ENCODE measurements at regions not wholly inside any gene's neighbourhood (a gene's known extent, or its start where the extent isn't known, plus 50 kb on each side); places are given as distances from the start of the nearest gene placed in this dataset.
"Not testable (repeated sequence)": the region's sequence is repeated elsewhere in the genome, so short reads cannot be mapped to it uniquely, and the experiment has no call there.

GRCh38 chr6:25179051-25179778 is 100.0 kb upstream of the CARMIL1 start:
- DNase-seq = no peak

DNA sequence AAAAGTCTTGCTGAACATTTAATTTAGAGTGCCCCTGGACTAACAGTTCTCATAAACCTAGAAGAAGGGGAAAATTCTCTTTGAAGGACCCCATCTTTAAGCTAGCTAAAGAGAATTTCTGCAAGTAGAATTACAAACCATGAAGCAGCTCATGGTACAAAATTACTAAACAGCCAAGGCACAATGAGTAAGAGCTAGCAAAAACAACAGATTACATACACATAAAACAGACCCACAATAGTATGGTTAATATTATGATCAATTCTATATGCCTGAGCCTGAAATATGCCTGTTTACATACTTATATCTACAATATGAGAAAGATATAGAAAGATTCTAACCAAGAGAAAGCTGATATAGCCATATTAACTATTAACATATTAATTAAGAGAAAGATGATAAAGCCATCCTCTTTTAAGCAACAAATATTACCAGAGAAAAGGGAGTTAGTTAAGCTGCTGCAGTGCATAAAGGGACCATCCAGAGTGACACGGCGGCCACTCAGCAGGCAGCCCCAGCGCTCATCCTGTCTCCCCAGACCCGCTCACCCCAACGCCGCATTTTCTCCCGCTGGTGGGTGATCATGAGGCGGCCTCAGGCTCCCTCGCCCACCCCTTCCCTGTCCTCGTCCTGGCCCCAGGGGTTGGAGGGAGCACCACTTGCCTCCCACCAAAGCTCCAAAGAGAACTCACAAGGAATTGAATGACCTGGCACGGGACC is 98.4 kb upstream of the CARMIL1 start:
- no peak for DNase-seq

DNA sequence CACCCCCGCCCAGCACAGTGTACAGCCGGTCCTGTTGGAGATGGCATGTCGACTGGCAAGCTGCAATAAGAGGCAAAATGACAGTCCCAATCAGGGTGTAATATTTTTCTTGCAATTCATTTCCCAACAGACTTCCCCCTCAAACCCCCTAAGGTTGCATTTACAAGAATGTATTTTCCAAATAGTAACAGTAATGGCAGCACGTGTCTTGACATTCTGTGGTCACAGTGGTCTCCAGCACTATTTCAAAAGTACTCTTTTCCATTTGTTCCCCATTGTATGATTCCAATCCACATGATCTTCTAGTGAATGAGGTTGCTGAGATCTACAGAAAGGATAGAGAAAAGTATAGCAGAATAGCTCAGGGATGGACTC is 97.8 kb upstream of the CARMIL1 start:
- DNase-seq = no peak

- no peak for DNase-seq
These were observed 97.3 kb upstream of the CARMIL1 start for GRCh38 chr6:25181923-25182322.

- no peak for DNase-seq
These were observed 92.3 kb upstream of the CARMIL1 start for GRCh38 chr6:25186919-25187318.

DNA sequence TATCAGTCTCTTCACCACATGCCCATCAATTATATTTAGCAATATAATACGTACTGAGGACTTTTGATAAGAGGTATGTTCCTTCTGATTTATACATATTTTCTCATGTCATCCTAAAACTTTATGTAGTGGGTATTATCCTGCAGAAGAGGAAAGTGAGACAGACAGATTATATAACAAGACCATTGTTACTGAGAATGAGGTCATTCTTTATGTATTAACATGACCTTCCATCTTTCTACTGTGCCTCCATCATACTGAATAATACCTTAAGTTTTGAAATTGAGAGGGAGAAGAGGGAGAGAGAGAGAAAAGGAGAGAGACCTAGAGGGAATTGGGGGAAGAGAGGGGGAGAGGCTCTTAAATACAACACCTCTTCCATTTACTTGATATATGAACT is 90.9 kb upstream of the CARMIL1 start:
- no peak for DNase-seq

GRCh38 chr6:25192590-25193459 is 86.3 kb upstream of the CARMIL1 start:
- DNase-seq = no peak

DNA sequence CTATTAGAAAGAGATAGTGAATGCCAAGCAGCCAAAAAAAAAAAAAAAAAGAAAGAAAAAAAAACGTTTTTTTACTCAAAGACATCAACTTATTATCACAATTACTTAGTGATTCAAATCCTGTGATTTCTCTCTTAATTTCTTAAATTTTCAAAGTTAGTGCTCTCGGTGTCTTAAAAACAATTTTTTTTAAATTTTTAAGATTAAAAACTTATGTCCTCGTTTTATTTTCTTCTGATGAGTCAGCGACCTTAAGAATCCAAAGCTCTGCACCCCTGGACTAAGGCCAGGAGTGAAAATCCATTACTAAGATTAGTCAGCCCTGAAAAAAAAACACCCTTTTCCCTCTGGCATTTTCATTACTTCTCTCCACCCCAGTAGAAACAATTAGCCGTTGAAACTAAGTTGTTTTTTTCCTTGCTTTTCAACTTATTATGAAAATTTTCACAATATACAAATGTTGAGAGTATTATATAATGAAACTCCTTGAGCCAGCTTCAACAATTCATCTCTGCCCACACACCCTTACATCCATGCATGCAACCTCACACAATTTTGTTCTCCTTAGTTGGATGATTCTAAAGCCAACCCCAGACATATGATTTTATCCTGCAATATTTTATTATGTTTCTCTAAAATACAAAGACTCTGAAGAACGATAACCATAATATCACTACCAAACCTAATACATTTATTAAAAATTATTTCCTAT is 85.6 kb upstream of the CARMIL1 start:
- DNase-seq = no peak

GRCh38 chr6:25194172-25194678 is 84.9 kb upstream of the CARMIL1 start:
- DNase-seq = no peak

GRCh38 chr6:25196464-25196863 is 82.7 kb upstream of the CARMIL1 start:
- DNase-seq = no peak

- no peak for DNase-seq
These were observed 82.1 kb upstream of the CARMIL1 start for GRCh38 chr6:25197111-25197510.

DNA sequence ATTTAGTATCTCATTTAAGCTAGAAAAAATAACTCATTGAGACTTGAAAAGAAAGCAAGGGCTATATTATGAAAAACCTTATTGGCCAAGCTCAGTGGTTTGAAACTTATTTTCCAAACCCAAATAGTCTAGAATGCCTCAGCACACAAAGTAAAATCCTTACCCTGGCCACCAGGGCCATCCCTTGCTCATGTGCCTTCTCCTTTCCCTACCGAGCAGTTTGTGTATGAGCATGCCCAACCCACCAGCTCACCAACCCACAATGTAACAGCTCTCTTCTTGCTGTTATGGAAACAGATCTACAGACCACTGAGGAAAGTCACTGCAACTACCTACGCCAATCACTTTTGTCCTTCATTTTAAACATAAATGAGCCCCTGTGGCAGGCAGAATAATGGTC is 79.6 kb upstream of the CARMIL1 start:
- DNase-seq = no peak

GRCh38 chr6:25202504-25202903 is 76.7 kb upstream of the CARMIL1 start:
- DNase-seq = no peak

- no peak for DNase-seq
These were observed 73.5 kb upstream of the CARMIL1 start for GRCh38 chr6:25205629-25206028.

DNA sequence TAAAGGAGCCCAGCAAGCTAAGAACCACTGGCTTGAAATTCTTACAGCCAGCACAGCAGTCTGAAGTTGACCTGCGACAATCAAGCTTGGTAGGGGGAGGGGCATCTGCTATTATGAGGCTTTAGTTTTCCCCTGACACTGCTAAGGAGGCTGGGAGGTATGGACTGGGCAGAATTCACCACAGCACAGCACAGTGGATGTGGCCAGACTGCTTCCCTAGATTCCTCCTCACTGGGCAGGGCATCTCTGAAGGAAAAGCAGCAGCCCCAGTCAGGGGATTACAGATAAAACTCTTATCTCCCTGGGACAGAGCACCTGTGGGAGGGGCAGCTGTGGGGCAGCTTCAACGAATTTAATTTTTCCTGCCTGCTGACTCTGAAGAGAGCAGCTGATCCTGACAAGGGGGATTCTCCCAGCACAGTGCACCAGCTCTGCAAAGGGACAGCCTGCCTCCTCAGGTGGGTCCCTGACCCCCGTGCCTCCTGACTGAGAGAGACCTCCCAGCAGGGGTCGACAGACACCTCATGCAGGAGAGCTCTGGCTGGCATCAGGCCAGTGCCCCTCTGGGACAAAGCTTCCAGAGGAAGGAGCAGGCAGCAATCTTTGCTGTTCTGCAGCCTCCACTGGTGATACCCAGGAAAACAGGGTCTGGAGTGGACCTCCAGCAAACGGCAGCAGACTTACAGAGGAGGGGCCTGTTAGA is 71.6 kb upstream of the CARMIL1 start:
- DNase-seq = not testable (repeated sequence)

DNA sequence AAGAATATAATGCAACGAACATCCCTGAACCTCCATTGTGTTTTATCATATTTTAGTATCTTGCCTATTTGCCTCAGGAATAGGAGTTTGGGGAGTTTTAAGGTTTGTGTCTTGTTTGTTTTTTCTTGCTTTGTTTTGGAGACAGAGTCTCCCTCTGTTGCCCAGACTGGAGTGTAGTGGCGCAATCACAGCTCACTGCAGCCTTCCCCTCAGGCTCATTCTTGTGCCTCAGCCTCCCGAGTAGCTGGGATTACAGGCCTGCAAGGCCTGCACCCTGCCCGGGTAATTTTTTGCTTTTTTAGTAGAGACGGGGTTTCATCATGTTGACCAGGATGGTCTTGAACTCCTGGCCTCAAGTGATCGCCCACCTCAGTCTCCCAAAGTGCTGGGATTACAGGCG is 63.3 kb upstream of the CARMIL1 start:
- no peak for DNase-seq

GRCh38 chr6:25217302-25217701 is 61.9 kb upstream of the CARMIL1 start:
- DNase-seq = no peak

GRCh38 chr6:25217829-25218228 is 61.3 kb upstream of the CARMIL1 start:
- DNase-seq = no peak

GRCh38 chr6:25218346-25218745 is 60.8 kb upstream of the CARMIL1 start:
- no peak for DNase-seq

DNA sequence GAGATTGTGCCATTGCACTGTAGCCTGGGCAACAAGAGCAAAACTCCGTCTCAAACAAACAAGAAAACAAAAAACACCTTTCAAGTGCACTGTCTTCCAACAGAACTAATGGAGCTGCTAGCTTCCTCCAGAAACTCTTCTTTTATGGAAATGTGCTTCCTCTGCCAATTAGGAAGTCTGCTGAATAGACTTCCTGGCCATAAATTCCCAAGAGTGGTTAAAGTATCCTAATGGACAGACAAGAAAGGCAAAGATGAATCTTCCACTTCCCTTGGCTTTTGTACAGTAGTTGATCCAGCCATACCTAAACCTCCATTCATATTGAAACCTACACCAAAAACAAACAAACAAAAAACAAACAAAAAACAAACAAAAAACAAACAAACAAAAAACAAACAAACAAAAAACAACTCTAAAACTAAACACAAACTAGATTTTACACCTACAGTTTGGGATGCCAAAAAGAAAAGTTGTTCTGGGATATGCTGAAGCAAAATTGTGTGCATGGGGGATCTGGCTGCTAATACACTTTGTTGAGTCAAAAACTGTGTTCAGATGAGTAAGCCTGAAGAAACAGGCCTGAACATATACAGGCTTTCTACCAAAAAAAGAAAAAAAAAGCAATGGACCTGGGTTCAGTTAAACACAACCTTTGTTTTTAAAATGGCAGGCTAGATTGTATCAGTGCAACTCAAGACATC is 59.8 kb upstream of the CARMIL1 start:
- no peak for DNase-seq

All from amygdala (tissue), 56 donors.